CD14-positive monocyte (primary cell): ENCODE measurements at regions not wholly inside any gene's neighbourhood (a gene's known extent, or its start where the extent isn't known, plus 50 kb on each side); places are given as distances from the start of the nearest gene placed in this dataset.

Experiments used
- DNase-seq, 3 donors: peaks; one replicate each; pipeline ENCODE4 v3.0.0-alpha.2; 2011 to 2022
- H2AFZ ChIP-seq: 2 replicates; pipeline ENCODE4 v1.6.0; 2012; ENCODE audit warnings: mild to moderate bottlenecking, low read depth, low read length, inconsistent platforms; ENCODE audit not compliant: insufficient read depth, poor library complexity, severe bottlenecking
- H3K27ac ChIP-seq, 2 donors: 1 replicate in 1 of 2; 2 replicates in 1 of 2; pipeline ENCODE4 v1.5.1; 2012 to 2013; ENCODE audit warnings: low read length in 2 of 2, control low read depth in 1 of 2, inconsistent platforms in 1 of 2, low read depth in 1 of 2, mild to moderate bottlenecking in 1 of 2
- H3K27me3 ChIP-seq, 2 donors: one replicate each; pipeline versions ENCODE4 v1.6.0 to v1.6.1; 2011 to 2013; ENCODE audit warnings: low read length in 2 of 2; ENCODE audit not compliant: control insufficient read depth in 2 of 2, insufficient read depth in 2 of 2
- H3K36me3 ChIP-seq, 2 donors: replicated peaks in 1 of 2; 1 replicate in 1 of 2; 2 replicates in 1 of 2; pipeline versions ENCODE4 v1.5.1 to v1.6.1; 2012 to 2013; ENCODE audit warnings: low read length in 2 of 2, control low read depth in 1 of 2, inconsistent platforms in 1 of 2, mild to moderate bottlenecking in 1 of 2; ENCODE audit not compliant: insufficient read depth in 2 of 2, control insufficient read depth in 1 of 2
- H3K4me1 ChIP-seq, 2 donors: 1 replicate in 1 of 2; 2 replicates in 1 of 2; pipeline versions ENCODE4 v1.5.1 to v1.6.1; 2012 to 2013; ENCODE audit warnings: low read length in 2 of 2, control low read depth in 1 of 2, inconsistent platforms in 1 of 2, mild to moderate bottlenecking in 1 of 2, moderate library complexity in 1 of 2; ENCODE audit not compliant: insufficient read depth in 2 of 2, control insufficient read depth in 1 of 2
- H3K4me2 ChIP-seq: replicated peaks from 2 replicates; pipeline ENCODE3; 2012; ENCODE audit warnings: low read length, moderate library complexity, mild to moderate bottlenecking; ENCODE audit not compliant: poor library complexity, severe bottlenecking; ENCODE audit errors: extremely low read depth
- H3K4me3 ChIP-seq, 3 experiments: fragments of 200-600 bp in 1 of 3; sonication (generic) in 1 of 3; replicated peaks in 1 of 3; 1 replicate in 2 of 3; 2 replicates in 1 of 3; pipeline ENCODE4 v1.5.1; 2011 to 2013; ENCODE audit warnings: low read length in 3 of 3, mild to moderate bottlenecking in 3 of 3, control low read depth in 2 of 3, low read depth in 2 of 3, inconsistent platforms in 1 of 3, moderate library complexity in 1 of 3
- H3K79me2 ChIP-seq: 2 replicates; pipeline ENCODE4 v1.6.0; 2012; ENCODE audit warnings: mild to moderate bottlenecking, control low read depth, inconsistent platforms, low read length, moderate library complexity; ENCODE audit not compliant: insufficient read depth
- H3K9ac ChIP-seq: 2 replicates; pipeline ENCODE4 v1.6.0; 2017; ENCODE audit warnings: low read length, mild to moderate bottlenecking; ENCODE audit not compliant: insufficient read depth, poor library complexity, severe bottlenecking
- H3K9me3 ChIP-seq, 2 donors: replicated peaks in 1 of 2; 1 replicate in 1 of 2; 2 replicates in 1 of 2; pipeline versions ENCODE4 v1.5.1 to v1.6.1; 2012 to 2013; ENCODE audit warnings: low read length in 2 of 2, control low read depth in 1 of 2; ENCODE audit not compliant: control insufficient read depth in 1 of 2, insufficient read depth in 1 of 2
- H4K20me1 ChIP-seq: 2 replicates; pipeline ENCODE4 v1.6.0; 2012; ENCODE audit warnings: mild to moderate bottlenecking, low read length, control low read depth, moderate library complexity; ENCODE audit not compliant: insufficient read depth
- H3K27ac Mint-ChIP-seq, 7 donors: one replicate each; pipeline ENCODE4 v1.8.0; 2020; ENCODE audit warnings: mild to moderate bottlenecking in 7 of 7, mixed read lengths in 7 of 7, moderate library complexity in 6 of 7, inconsistent platforms in 2 of 7
- H3K27me3 Mint-ChIP-seq, 3 donors: one replicate each; pipeline ENCODE4 v1.8.0; 2021 to 2022; ENCODE audit warnings: low read depth in 3 of 3, mild to moderate bottlenecking in 3 of 3, mixed read lengths in 3 of 3, moderate library complexity in 3 of 3, inconsistent platforms in 1 of 3
- H3K36me3 Mint-ChIP-seq, 2 donors: one replicate each; pipeline ENCODE4 v1.8.0; 2020; ENCODE audit warnings: mixed read lengths in 2 of 2, inconsistent platforms in 1 of 2, mild to moderate bottlenecking in 1 of 2
- H3K4me1 Mint-ChIP-seq: one replicate; pipeline ENCODE4 v1.8.0; 2020; ENCODE audit warnings: mild to moderate bottlenecking, mixed read lengths
- H3K4me3 Mint-ChIP-seq, 2 donors: one replicate each; pipeline ENCODE4 v1.8.0; 2020; ENCODE audit warnings: mild to moderate bottlenecking in 2 of 2, mixed read lengths in 2 of 2, moderate library complexity in 1 of 2
- H3K9me3 Mint-ChIP-seq, 7 donors: one replicate each; pipeline ENCODE4 v1.8.0; 2020 to 2022; ENCODE audit warnings: mixed read lengths in 7 of 7, mild to moderate bottlenecking in 6 of 7, moderate library complexity in 6 of 7, inconsistent platforms in 2 of 7
- CTCF ChIP-seq: fragments of 200-600 bp; IDR thresholded peaks from one replicate; pipeline ENCODE4 v1.8.0; 2022; ENCODE audit warnings: antibody characterized with exemption, mild to moderate bottlenecking
- WGBS: methylation state at CpG from one replicate; pipeline ENCODE4 v1.1.5; 2013; ENCODE audit warnings: missing lambda C conversion rate; ENCODE audit not compliant: insufficient coverage; 5-methylcytosine and 5-hydroxymethylcytosine counted together
- intact Hi-C, 2 donors: fragments of 100-400 bp; cut with micrococcal nuclease; formaldehyde crosslinking; loops; one replicate each; pipeline versions ENCODE4 v1.15.0 to v1.15.1; 2023

DNA sequence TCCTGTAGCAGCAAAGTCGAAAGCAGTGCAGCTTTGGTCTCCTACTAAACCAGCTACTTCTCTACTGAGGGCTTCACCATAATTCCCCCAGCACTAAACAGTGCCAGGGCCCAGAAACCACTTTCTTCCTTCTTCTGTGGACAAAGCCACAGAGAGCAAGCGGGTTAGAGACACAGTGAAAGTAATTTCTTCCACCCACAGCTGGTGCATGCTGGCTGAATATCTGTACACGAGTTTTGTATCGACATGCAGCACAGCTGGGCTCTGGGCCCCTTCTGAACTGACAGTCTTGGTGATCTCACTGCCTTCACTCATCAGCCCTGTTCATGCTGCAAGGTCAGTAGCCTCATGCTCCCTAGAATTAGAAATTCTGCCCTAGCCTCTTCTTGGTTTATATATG is 74.0 kb upstream of the SULT1C3 start:
- H3K4me1 Mint-ChIP-seq: no peaks in the 10 kb centered on the region
- no peak for TF ChIP-seq CTCF
- Histone ChIP-seq H3K4me3 (no peak overlapping the region), H3K9me3 (no peaks in the 10 kb centered on the region), H4K20me1 (no peaks in the 10 kb centered on the region), H3K4me2 (no peak overlapping the region), H3K36me3 (no peaks in the 10 kb centered on the region), H3K27me3 (no peaks in the 10 kb centered on the region), H3K79me2 (no peaks in the 10 kb centered on the region), H3K27ac (no peak overlapping the region), H3K4me1 (no peaks in the 10 kb centered on the region), H3K9ac (no peak overlapping the region), H2AFZ (no peak overlapping the region)
- intact Hi-C loops: no loop called here
- no peaks in the 10 kb centered on the region for H3K27me3 Mint-ChIP-seq
- WGBS: 0% methylated on average over 4 of the region's 4 CpGs
- no peaks in the 10 kb centered on the region for H3K36me3 Mint-ChIP-seq
- no peak overlapping the region for H3K4me3 Mint-ChIP-seq
- peaks cover 0 to 2% (median 0%) of the 10 kb centered on the region in 7 donors for H3K9me3 Mint-ChIP-seq
- H3K27ac Mint-ChIP-seq: no peak overlapping the region
- DNase-seq: no peak

DNA sequence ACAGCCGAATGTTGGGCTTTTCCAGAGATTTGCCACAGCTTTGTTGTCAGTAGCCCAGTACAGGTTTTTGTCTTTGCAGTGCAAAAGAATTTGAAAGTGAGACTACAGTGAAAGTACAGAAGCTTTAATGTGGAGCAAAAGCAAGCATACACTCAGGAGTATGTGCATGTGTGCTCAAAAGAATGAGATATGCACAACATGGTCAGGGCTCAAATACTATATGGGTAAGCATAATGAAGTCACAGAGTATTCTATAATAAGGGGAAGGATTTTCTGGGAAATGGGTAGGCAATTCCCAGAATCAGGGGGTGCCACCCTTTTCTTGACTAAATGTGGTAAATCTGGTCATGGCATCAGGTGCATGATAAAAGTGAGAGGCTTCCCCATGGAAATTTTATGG is 72.1 kb upstream of the SULT1C3 start:
- Mint-ChIP-seq H3K36me3 (no peaks in the 10 kb centered on the region), H3K27me3 (no peaks in the 10 kb centered on the region), H3K27ac (no peak overlapping the region), H3K4me3 (no peak overlapping the region), H3K9me3 (peaks cover 0 to 2% (median 0%) of the 10 kb centered on the region in 7 donors), H3K4me1 (no peaks in the 10 kb centered on the region)
- Histone ChIP-seq H2AFZ (no peak overlapping the region), H3K9ac (no peak overlapping the region), H3K36me3 (no peaks in the 10 kb centered on the region), H3K4me1 (no peaks in the 10 kb centered on the region), H3K4me3 (no peak overlapping the region), H3K27me3 (no peaks in the 10 kb centered on the region), H3K4me2 (no peak overlapping the region), H3K9me3 (no peaks in the 10 kb centered on the region), H4K20me1 (no peaks in the 10 kb centered on the region), H3K27ac (no peak overlapping the region), H3K79me2 (no peaks in the 10 kb centered on the region)
- WGBS: no CpG with 5 or more reads among the region's 1 CpG
- no peak for DNase-seq
- intact Hi-C loops: no loop called here
- no peak for TF ChIP-seq CTCF
